GM18508 (cell line): ENCODE measurements at regions not wholly inside any gene's neighbourhood (a gene's known extent, or its start where the extent isn't known, plus 50 kb on each side); places are given as distances from the start of the nearest gene placed in this dataset.
"Not testable (repeated sequence)": the region's sequence is repeated elsewhere in the genome, so short reads cannot be mapped to it uniquely, and the experiment has no call there.

Experiments used
- ATAC-seq: cut with Tn5 transposase; IDR thresholded peaks from one replicate; pipeline ENCODE4 v1.9.1; 2021; ENCODE audit warnings: moderate number of reproducible peaks; ENCODE audit not compliant: insufficient read depth, unreplicated experiment

GRCh38 chr13:97520061-97520460 is 86.1 kb downstream of the RAP2A start:
- ATAC-seq, result no peak

DNA sequence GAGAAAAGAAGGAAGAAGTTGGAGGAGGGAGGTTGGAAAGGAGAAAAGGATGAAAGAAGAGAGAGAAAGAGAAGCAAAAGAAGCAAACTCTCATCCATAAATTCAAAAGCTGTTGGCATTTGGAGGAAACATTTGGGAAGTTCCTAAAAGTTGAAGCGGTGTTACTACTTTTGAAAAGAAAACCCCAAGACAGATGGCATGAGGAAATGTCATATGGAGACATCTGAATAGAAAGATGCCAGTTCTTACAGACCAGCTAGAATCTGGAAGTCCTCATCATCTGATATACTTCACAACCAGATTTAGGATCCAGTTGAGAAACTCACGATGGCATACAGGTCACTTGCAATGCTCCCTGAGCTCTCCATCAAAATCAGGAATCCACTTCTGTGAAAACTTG is 86.9 kb downstream of the RAP2A start:
- ATAC-seq, result no peak

GRCh38 chr13:97521726-97522125 is 87.8 kb downstream of the RAP2A start:
- ATAC-seq, result no peak

- ATAC-seq, result no peak
Observed at GRCh38 chr13:97522243-97522642, 88.3 kb downstream of the RAP2A start.

DNA sequence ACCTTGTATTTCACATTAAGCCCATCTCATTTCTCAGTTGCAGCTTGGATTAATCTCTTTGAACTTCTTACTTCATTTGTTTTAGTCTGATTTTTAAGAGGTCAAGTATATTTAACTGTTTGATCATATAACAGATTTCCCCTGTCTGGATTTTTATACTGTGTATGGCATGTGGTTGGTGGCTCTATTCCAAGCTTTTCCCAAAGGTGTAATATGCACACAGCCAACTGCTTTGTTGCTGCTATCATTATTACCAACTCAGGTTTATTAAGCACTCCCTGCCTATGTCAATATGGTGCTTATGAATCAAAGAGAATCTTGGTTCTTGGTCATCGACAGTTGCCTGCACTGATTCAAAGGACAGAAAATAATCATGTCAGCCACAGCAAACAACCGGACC is 92.6 kb downstream of the RAP2A start:
- no peak for ATAC-seq

GRCh38 chr13:97528518-97528917 is 94.5 kb downstream of the RAP2A start:
- no peak for ATAC-seq

- ATAC-seq, result no peak
Observed at GRCh38 chr13:97534540-97534939, 100.6 kb downstream of the RAP2A start.

DNA sequence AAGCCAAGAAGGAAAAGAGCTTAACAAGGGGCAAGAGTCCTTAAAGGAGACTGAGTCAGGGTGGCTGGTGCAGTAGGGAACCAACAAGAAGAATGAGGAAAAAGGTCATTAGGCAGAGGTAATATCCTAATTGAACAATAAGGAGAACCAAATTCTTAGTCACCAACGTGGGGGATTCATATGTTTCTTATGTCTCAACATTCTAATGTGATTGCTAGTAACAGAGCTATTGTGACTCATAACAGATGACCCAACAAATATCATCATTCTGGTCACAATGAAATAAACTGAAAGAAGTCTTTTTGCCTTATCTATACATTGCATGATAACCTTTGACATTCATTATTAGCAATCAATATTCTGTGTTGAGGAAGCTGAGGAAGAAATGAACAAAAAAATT is 101.6 kb downstream of the RAP2A start:
- ATAC-seq, result no peak

DNA sequence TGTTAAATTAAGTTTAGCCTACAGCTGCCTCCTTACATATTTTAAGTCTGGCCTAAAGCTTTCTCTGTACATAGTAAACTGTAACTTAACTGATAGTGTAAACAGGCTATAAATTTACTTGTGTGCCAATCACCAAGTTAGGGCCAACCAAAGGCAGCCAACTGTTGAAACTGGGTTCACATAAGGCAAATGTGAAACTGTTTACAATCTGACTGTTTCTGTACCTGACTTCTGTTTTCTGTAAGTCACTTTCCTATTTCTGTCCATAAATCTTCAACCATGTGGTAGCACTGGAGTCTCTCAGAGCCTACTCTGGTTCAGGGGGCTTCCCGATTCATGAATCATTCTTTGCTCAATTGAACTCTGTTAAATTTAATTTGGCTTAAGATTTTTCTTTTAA is 103.1 kb downstream of the RAP2A start:
- ATAC-seq, result peak; percentile 68

- ATAC-seq, result no peak
Observed at GRCh38 chr13:97538203-97538602, 104.2 kb downstream of the RAP2A start.

- ATAC-seq, result peak; percentile 57
Observed at GRCh38 chr13:97539651-97540610, 106.0 kb downstream of the RAP2A start.

DNA sequence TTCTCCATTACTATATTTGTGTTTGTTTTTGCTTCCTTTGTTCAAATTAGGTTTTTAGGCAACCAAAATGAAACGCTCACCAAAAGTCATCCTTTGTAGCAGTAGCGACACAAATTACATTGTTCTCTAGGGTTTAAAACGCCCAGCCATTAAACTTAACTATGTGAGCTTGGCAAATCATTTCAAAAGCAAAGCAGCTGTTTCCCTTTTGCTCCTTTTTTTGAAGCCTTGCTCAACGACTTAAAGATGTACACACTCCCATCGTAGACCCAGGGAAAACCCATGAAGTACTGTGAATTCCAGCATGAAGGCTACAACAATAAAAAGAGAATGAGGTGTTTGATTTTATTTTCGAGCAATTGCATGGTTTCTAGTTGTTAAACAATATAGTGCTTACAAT is 106.7 kb downstream of the RAP2A start:
- ATAC-seq, result no peak

- ATAC-seq, result no peak
Observed at GRCh38 chr13:97542102-97542685, 108.2 kb downstream of the RAP2A start.

DNA sequence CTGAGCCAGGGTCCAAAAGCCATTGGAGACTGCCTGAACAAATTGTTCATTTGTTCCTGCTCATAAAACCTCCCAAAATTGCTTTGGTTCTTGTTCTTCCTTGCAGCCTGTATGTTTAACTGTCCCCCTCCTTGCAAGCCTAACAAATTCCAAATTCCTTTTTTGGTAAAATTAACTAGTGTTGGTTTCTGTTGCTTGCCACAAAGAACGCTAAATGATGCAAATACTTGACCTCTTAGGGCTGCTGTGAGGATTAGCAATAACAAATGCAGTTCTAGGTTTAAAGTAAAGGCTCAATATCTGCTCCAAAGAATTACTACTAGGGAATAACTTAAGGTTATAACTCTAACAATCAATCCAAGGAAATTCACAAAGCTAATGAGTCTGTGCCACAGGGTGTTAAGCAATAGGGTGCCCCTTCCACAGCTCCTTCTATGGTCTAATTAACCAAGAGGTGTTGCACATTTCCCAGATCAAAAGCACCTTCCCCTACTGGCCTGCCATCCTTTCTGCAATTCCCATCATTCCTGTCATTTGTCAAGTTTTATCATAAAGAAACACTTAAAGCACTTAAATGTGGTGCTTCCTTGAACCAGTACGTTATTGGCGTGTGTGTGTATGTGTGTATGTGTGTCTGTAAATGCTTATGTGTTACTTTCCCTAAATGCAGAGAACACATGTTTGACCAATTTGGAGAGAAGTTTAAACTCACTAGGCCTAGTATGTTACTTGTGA is 110.2 kb downstream of the RAP2A start:
- ATAC-seq, result no peak

DNA sequence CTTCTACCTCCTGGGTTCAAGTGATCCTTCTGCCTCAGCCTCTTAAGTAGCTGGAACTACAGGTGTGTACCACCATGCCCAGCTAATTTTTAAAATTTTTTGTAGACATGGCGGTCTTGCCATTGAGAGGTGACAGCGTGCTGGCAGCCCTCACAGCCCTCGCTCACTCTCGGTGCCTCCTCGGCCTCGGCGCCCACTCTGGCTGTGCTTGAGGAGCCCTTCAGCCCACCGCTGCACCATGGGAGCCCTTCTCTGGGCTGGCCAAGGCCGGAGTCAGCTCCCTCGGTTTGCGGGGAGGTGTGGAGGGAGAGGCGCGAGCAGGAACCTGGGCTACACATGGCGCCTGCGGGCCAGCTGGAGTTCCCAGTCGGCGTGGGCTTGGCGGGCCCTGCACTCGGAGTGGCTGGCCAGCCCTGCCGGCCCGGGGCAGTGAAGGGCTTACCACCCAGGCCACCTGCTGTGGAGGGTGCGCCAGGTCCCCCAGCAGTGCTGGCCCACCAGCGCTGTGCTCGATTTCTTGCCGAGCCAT is 111.1 kb downstream of the RAP2A start:
- not testable (repeated sequence) for ATAC-seq

- ATAC-seq, result peak; percentile 51
Observed at GRCh38 chr13:97548138-97548537, 114.2 kb downstream of the RAP2A start.

DNA sequence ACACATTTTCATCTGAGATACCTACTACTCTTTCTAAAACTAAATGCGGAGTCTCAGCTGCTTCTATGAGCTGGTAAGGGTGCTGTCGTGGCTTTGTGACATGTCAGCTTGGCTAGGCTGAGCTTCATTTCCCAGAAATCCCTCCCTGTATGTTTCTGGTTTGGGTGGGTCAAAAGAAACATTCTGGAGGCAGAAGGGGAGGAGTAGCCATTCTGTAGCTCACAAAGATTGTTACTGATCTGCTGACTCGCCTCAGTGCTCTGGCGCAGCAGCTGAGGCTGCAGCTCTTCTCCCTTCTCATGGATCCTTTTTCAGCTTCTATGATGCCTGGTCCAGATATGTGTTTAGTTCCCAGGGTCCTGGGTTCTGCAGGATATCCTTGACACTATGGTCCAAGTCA is 114.7 kb downstream of the RAP2A start:
- ATAC-seq, result no peak

DNA sequence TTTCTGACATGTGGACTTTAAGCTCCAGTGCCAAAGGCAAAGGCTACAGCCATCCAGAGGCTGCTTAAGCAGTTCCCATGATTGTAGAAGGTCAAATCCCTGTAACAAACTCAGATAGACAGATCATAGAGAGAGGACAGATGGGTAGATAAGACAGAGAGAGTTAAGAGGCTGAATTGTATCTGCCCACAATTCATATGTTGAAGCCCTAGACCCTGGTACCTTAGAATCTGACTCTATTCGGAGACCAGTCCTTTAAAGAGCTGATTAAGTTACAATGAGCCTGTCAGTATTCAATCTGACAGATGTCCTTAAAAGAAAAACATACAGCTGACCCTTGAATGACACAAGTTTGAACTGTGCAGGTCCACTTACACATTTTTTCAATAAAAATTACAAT is 115.2 kb downstream of the RAP2A start:
- ATAC-seq, result no peak

DNA sequence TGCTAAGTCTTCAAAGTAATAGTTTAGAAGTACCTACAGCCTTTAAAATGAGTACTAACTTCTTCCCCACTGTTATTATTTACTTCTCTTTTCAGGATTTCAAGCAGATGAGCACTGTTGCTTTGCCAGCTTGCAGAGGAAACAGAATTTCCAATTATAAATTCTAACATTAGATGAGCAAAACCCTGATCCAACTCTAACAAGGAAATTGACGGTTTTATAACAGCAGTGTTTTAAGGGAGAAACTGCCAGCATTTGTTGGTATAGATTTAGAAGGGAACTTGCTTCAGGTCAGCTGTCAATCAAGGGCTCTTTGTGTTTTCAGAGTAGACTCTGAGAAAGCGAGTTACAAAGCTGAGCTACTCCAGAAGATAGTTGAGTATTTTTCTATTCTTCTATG is 120.5 kb downstream of the RAP2A start:
- no peak for ATAC-seq

DNA sequence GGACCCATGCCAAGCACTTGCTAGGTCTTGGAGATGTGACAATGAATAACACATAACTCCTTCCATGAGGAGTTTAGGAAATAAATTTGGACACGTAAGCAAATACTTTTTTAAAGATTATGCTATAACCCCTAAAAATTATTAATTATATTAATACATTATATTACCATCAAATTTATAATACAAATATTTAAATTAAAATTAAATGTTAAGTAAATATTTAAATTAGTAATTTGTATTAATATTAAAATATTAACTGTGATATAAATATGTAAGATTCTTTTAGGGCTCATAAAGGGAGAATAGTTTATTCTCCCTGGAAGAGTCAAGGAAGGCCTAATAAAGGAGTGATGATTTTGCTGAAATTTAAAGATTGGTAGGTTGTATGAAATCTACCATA is 121.1 kb downstream of the RAP2A start:
- ATAC-seq, result no peak

DNA sequence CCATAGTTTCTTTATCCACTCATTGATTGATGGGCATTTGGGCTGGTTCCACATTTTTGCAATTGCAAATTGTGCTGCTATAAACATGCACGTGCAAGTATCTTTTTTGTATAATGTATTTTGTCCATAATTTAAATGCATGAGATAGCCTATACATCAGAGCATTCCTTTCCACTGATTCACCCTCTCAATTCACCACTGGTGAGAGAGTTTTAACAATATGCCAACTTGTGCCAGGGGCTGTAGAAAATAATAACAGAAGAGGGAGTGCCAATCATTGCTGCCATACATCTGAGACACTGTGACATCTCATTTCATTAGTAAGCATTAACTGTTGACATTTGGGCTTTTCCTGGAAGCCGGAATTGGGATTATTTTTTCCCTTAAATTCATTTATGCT is 125.1 kb downstream of the RAP2A start:
- ATAC-seq, result no peak
